Caco-2 (cell line): ENCODE measurements at regions not wholly inside any gene's neighbourhood (a gene's known extent, or its start where the extent isn't known, plus 50 kb on each side); places are given as distances from the start of the nearest gene placed in this dataset.

ENCODE experiments used
- BruUV-seq: library from RNA; stranded (reverse); fragments of 400-500 nt; replicated peaks from 2 replicates; lab custom pipeline; 2021; lab: Mats Ljungman, UMichigan
- CTCF ChIA-PET: fragments of 300-600 bp; sonication (Branson Sonifier 250); formaldehyde crosslinking; loops from one replicate; lab custom pipeline; 2022; ENCODE audit warnings: antibody characterized with exemption; lab: Charles Lee
- POLR2A ChIA-PET: fragments of 300-600 bp; sonication (Branson Sonifier 250); formaldehyde crosslinking; loops from one replicate; lab custom pipeline; 2022; ENCODE audit warnings: antibody characterized with exemption; lab: Charles Lee
- DNase-seq, 2 experiments: peaks; one replicate each; pipeline versions ENCODE4 v3.0.0 to v3.0.0-alpha.2; 2020 to 2022
- H3K27me3 ChIP-seq: replicated peaks from 2 replicates; pipeline ENCODE4 v1.6.0; 2011; ENCODE audit warnings: low read length; ENCODE audit not compliant: control insufficient read depth, insufficient read depth
- H3K36me3 ChIP-seq: 2 replicates; pipeline ENCODE4 v1.5.1; 2011; ENCODE audit warnings: low read length; ENCODE audit not compliant: control insufficient read depth, insufficient read depth
- H3K4me1 ChIP-seq: fragments of 250-450 bp; sonication (Bioruptor Pico); 2 replicates; pipeline ENCODE4 v1.5.1; 2020; ENCODE audit warnings: mild to moderate bottlenecking
- H3K4me3 ChIP-seq: 2 replicates; pipeline ENCODE4 v1.5.1; 2011; ENCODE audit warnings: low read depth, mild to moderate bottlenecking, control low read depth, low read length
- H3K9me3 ChIP-seq: fragments of 250-450 bp; sonication (Bioruptor Pico); 2 replicates; pipeline ENCODE4 v1.5.1; 2020; ENCODE audit warnings: mild to moderate bottlenecking, moderate library complexity
- H3K27ac Mint-ChIP-seq: one replicate; pipeline ENCODE4 v1.8.0; 2022; ENCODE audit warnings: mixed read lengths; ENCODE audit not compliant: unreplicated experiment
- H3K27me3 Mint-ChIP-seq: one replicate; pipeline ENCODE4 v1.8.0; 2022; ENCODE audit warnings: mixed read lengths; ENCODE audit not compliant: insufficient read depth, unreplicated experiment
- H3K36me3 Mint-ChIP-seq: one replicate; pipeline ENCODE4 v1.8.0; 2022; ENCODE audit warnings: mild to moderate bottlenecking, mixed read lengths; ENCODE audit not compliant: insufficient read depth, unreplicated experiment
- H3K4me1 Mint-ChIP-seq: one replicate; pipeline ENCODE4 v1.8.0; 2022; ENCODE audit warnings: low read depth, mixed read lengths; ENCODE audit not compliant: unreplicated experiment
- H3K4me3 Mint-ChIP-seq: one replicate; pipeline ENCODE4 v1.8.0; 2022; ENCODE audit warnings: mild to moderate bottlenecking, moderate library complexity, mixed read lengths; ENCODE audit not compliant: unreplicated experiment
- H3K9me3 Mint-ChIP-seq: one replicate; pipeline ENCODE4 v1.8.0; 2022; ENCODE audit warnings: mixed read lengths; ENCODE audit not compliant: unreplicated experiment
- CTCF ChIP-seq, 2 experiments: fragments of 200-600 bp in 1 of 2; IDR thresholded peaks; 1 replicate in 1 of 2; 2 replicates in 1 of 2; pipeline versions ENCODE4 v1.5.1 to v1.8.0; 2011 to 2022; ENCODE audit warnings: antibody characterized with exemption in 1 of 2, control low read depth in 1 of 2, inconsistent platforms in 1 of 2, low read depth in 1 of 2, low read length in 1 of 2, mild to moderate bottlenecking in 1 of 2, moderate library complexity in 1 of 2; ENCODE audit not compliant: insufficient read depth in 1 of 2, severe bottlenecking in 1 of 2, unreplicated experiment in 1 of 2
- intact Hi-C: fragments of 100-400 bp; cut with micrococcal nuclease; formaldehyde crosslinking; loops from one replicate; pipeline ENCODE4 v1.10.0; 2022; ENCODE audit not compliant: unreplicated experiment

- Mint-ChIP-seq H3K27me3 (no peaks in the 10 kb centered on the region), H3K9me3 (peaks cover 37% of the 10 kb centered on the region), H3K4me3 (no peak overlapping the region), H3K27ac (no peak overlapping the region), H3K4me1 (no peaks in the 10 kb centered on the region), H3K36me3 (no peaks in the 10 kb centered on the region)
- no peaks in the 10 kb centered on the region for H3K36me3 ChIP-seq
- CTCF ChIA-PET = no interaction called here
- peaks cover 10% of the 10 kb centered on the region for H3K9me3 ChIP-seq
- no TSS peak for BruUV-seq
- H3K4me3 ChIP-seq = no peak overlapping the region
- H3K27me3 ChIP-seq = no peaks in the 10 kb centered on the region
- no peaks in the 10 kb centered on the region for H3K4me1 ChIP-seq
- DNase-seq = no peak
- intact Hi-C loops = no loop called here
- TF ChIP-seq CTCF (IDR thresholded peaks at IDR 0.05; ENCODE audit: insufficient read depth in 1 of 2, low read depth in 1 of 2, low read length in 1 of 2, severe bottlenecking in 1 of 2, unreplicated experiment in 1 of 2) = no peak
- POLR2A ChIA-PET = no interaction called here
Observed at GRCh38 chr13:90542959-90543505, 804.5 kb upstream of the MIR17HG start.

- H3K27me3 ChIP-seq = no peaks in the 10 kb centered on the region
- no peak for TF ChIP-seq CTCF (IDR thresholded peaks at IDR 0.05; ENCODE audit: insufficient read depth in 1 of 2, low read depth in 1 of 2, low read length in 1 of 2, severe bottlenecking in 1 of 2, unreplicated experiment in 1 of 2)
- ChIA-PET POLR2A (no interaction called here), CTCF (no interaction called here)
- DNase-seq = no peak
- H3K4me1 ChIP-seq = no peaks in the 10 kb centered on the region
- H3K4me3 Mint-ChIP-seq = no peak overlapping the region
- H3K9me3 Mint-ChIP-seq = peaks cover 35% of the 10 kb centered on the region
- no peak overlapping the region for H3K4me3 ChIP-seq
- H3K27me3 Mint-ChIP-seq = no peaks in the 10 kb centered on the region
- no peaks in the 10 kb centered on the region for H3K36me3 Mint-ChIP-seq
- H3K4me1 Mint-ChIP-seq = no peaks in the 10 kb centered on the region
- H3K9me3 ChIP-seq = peaks cover 10% of the 10 kb centered on the region
- H3K27ac Mint-ChIP-seq = no peak overlapping the region
- no peaks in the 10 kb centered on the region for H3K36me3 ChIP-seq
- no TSS peak for BruUV-seq
- intact Hi-C loops = no loop called here
Observed at GRCh38 chr13:90545070-90545840, 802.2 kb upstream of the MIR17HG start.

- no peak for TF ChIP-seq CTCF (IDR thresholded peaks at IDR 0.05; ENCODE audit: insufficient read depth in 1 of 2, low read depth in 1 of 2, low read length in 1 of 2, severe bottlenecking in 1 of 2, unreplicated experiment in 1 of 2)
- DNase-seq = peak in 1 of 2 experiments; percentile 8
- Mint-ChIP-seq H3K9me3 (peaks cover 35% of the 10 kb centered on the region), H3K4me1 (no peaks in the 10 kb centered on the region), H3K27ac (no peak overlapping the region), H3K27me3 (no peaks in the 10 kb centered on the region), H3K4me3 (no peak overlapping the region), H3K36me3 (no peaks in the 10 kb centered on the region)
- Histone ChIP-seq H3K9me3 (peaks cover 10% of the 10 kb centered on the region), H3K36me3 (no peaks in the 10 kb centered on the region), H3K27me3 (no peaks in the 10 kb centered on the region), H3K4me1 (no peaks in the 10 kb centered on the region), H3K4me3 (no peak overlapping the region)
- no TSS peak for BruUV-seq
- intact Hi-C loops = no loop called here
- ChIA-PET CTCF (no interaction called here), POLR2A (no interaction called here)
Observed at GRCh38 chr13:90547272-90547790, 800.2 kb upstream of the MIR17HG start.
